GM12891 (cell line): ENCODE measurements at regions not wholly inside any gene's neighbourhood (a gene's known extent, or its start where the extent isn't known, plus 50 kb on each side); places are given as distances from the start of the nearest gene placed in this dataset.

Source experiments
- PAX5 ChIP-seq: IDR thresholded peaks from 2 replicates; pipeline ENCODE4 v1.6.1; 2011; ENCODE audit warnings: low read length, moderate library complexity, mild to moderate bottlenecking; ENCODE audit not compliant: insufficient read depth, severe bottlenecking
- POLR2A ChIP-seq: IDR thresholded peaks from 2 replicates; pipeline ENCODE4 v1.6.1; 2011; ENCODE audit warnings: low read depth, low read length, control low read depth
- POLR2AphosphoS5 ChIP-seq: IDR thresholded peaks from 2 replicates; pipeline ENCODE4 v1.6.1; 2011; ENCODE audit warnings: low read depth, low read length, control low read depth

GRCh38 chr6:165743366-165743898, 80.4 kb upstream of the PDE10A start:
- TF ChIP-seq POLR2AphosphoS5 (no peak), POLR2A (no peak), PAX5 (no peak)
